ENCODE measurements at regions not wholly inside any gene's neighbourhood (a gene's known extent, or its start where the extent isn't known, plus 50 kb on each side); places are given as distances from the start of the nearest gene placed in this dataset.

GRCh38 chr12:61250303-61250702 lies 1009.9 kb upstream of the USP15 start:
- no peak for TF ChIP-seq EZH2phosphoT487 (conservative IDR thresholded peaks at IDR 0.05; ENCODE audit: low read length)
- TF ChIP-seq CTCF (IDR thresholded peaks at IDR 0.05; ENCODE audit: insufficient read depth, low read length, poor library complexity, severe bottlenecking): no peak
